Neural cell (in vitro differentiated cells): ENCODE measurements at regions not wholly inside any gene's neighbourhood (a gene's known extent, or its start where the extent isn't known, plus 50 kb on each side); places are given as distances from the start of the nearest gene placed in this dataset.

Experiments used
- H2AFZ ChIP-seq: fragments of 200-600, 300-800 bp; sonication (generic), shearing (Covaris generic); 2 replicates; pipeline ENCODE4 v1.6.0; 2014; ENCODE audit warnings: low read depth, mild to moderate bottlenecking, antibody characterized with exemption, low read length, moderate library complexity
- H3F3A ChIP-seq: fragments of 200-600 bp; shearing (Covaris generic); 2 replicates; pipeline ENCODE4 v1.6.1; 2016; ENCODE audit warnings: mild to moderate bottlenecking, moderate library complexity, mixed read lengths, antibody characterized with exemption, low read length; ENCODE audit not compliant: insufficient read depth, poor library complexity, severe bottlenecking
- H3K27ac ChIP-seq: fragments of 200-600, 300-800 bp; sonication (generic), shearing (Covaris generic); 2 replicates; pipeline ENCODE4 v1.5.1; 2014; ENCODE audit warnings: mild to moderate bottlenecking, low read length, moderate library complexity
- H3K27me3 ChIP-seq: fragments of 300-800, 200-600 bp; sonication (generic), shearing (Covaris generic); 2 replicates; pipeline ENCODE4 v1.6.0; 2014; ENCODE audit warnings: mild to moderate bottlenecking, low read depth, low read length, moderate library complexity; ENCODE audit not compliant: insufficient read depth
- H3K36me3 ChIP-seq: fragments of 300-800, 200-600 bp; sonication (generic), shearing (Covaris generic); 2 replicates; pipeline ENCODE4 v1.5.1; 2014; ENCODE audit warnings: mild to moderate bottlenecking, antibody characterized with exemption, low read length, moderate library complexity; ENCODE audit not compliant: insufficient read depth
- H3K4me2 ChIP-seq: fragments of 300-800, 200-600 bp; sonication (generic), shearing (Covaris generic); 2 replicates; pipeline ENCODE4 v1.6.0; 2014; ENCODE audit warnings: mild to moderate bottlenecking, low read length
- H3K4me3 ChIP-seq: fragments of 300-800, 200-600 bp; sonication (generic), shearing (Covaris generic); 2 replicates; pipeline ENCODE4 v1.5.1; 2014; ENCODE audit warnings: mild to moderate bottlenecking, low read length, moderate library complexity
- H3K79me2 ChIP-seq: fragments of 200-600 bp; shearing (Covaris generic); replicated peaks from 2 replicates; pipeline ENCODE4 v1.6.0; 2014; ENCODE audit warnings: mild to moderate bottlenecking, low read length, moderate library complexity; ENCODE audit not compliant: insufficient read depth
- H3K9ac ChIP-seq: fragments of 300-800, 200-600 bp; sonication (generic), shearing (Covaris generic); 2 replicates; pipeline ENCODE4 v1.6.1; 2016; ENCODE audit warnings: mild to moderate bottlenecking, low read length, mixed read lengths
- H3K9me2 ChIP-seq: fragments of 200-600 bp; shearing (Covaris generic); 2 replicates; pipeline ENCODE4 v1.6.1; 2016; ENCODE audit warnings: mild to moderate bottlenecking, low read length, mixed read lengths; ENCODE audit not compliant: insufficient read depth
- H3K9me3 ChIP-seq: fragments of 200-600, 300-800 bp; sonication (generic), shearing (Covaris generic); 2 replicates; pipeline ENCODE4 v1.6.1; 2016; ENCODE audit warnings: mild to moderate bottlenecking, mixed run types, low read length, moderate library complexity, mixed read lengths
- H4K20me1 ChIP-seq: fragments of 200-600 bp; shearing (Covaris generic); 2 replicates; pipeline ENCODE4 v1.6.1; 2016; ENCODE audit warnings: mild to moderate bottlenecking, mixed run types; ENCODE audit not compliant: insufficient read depth
- CTCF ChIP-seq: fragments of 450-650 bp; IDR thresholded peaks from 2 replicates; pipeline ENCODE4 v1.5.1; 2014; ENCODE audit warnings: antibody characterized with exemption, mild to moderate bottlenecking, moderate library complexity; ENCODE audit not compliant: poor library complexity, severe bottlenecking
- EP300 ChIP-seq: fragments of 450-650 bp; conservative IDR thresholded peaks from 2 replicates; pipeline ENCODE4 v1.6.1; 2014; ENCODE audit warnings: antibody characterized with exemption, mild to moderate bottlenecking, moderate library complexity; ENCODE audit not compliant: poor library complexity, severe bottlenecking
- EZH2 ChIP-seq: fragments of 200-600, 300-800 bp; shearing (Covaris generic), sonication (generic); IDR thresholded peaks from 2 replicates; pipeline ENCODE4 v1.6.1; 2014; ENCODE audit warnings: antibody characterized with exemption, low read length, borderline replicate concordance, mild to moderate bottlenecking; ENCODE audit not compliant: insufficient read depth, poor library complexity, severe bottlenecking
- MXI1 ChIP-seq: fragments of 450-650 bp; conservative IDR thresholded peaks from 2 replicates; pipeline ENCODE4 v1.6.1; 2014; ENCODE audit warnings: antibody characterized with exemption, mild to moderate bottlenecking; ENCODE audit not compliant: poor library complexity, severe bottlenecking
- POLR2AphosphoS5 ChIP-seq: IDR thresholded peaks from 2 replicates; pipeline ENCODE4 v1.6.1; 2012
- RAD21 ChIP-seq: fragments of 450-650 bp; conservative IDR thresholded peaks from 2 replicates; pipeline ENCODE4 v1.6.1; 2014; ENCODE audit warnings: antibody characterized with exemption, mild to moderate bottlenecking, moderate library complexity
- REST ChIP-seq: IDR thresholded peaks from 2 replicates; pipeline ENCODE4 v1.6.1; 2012; ENCODE audit warnings: borderline replicate concordance
- SMC3 ChIP-seq: fragments of 450-650 bp; conservative IDR thresholded peaks from 2 replicates; pipeline ENCODE4 v1.6.1; 2014; ENCODE audit warnings: antibody characterized with exemption, mild to moderate bottlenecking, moderate library complexity; ENCODE audit not compliant: poor library complexity
- TAF1 ChIP-seq: IDR thresholded peaks from 2 replicates; pipeline ENCODE4 v1.6.1; 2012; ENCODE audit warnings: low read depth

- Histone ChIP-seq H4K20me1 (no peaks in the 10 kb centered on the region), H3K79me2 (no peaks in the 10 kb centered on the region), H3K4me3 (no peak overlapping the region), H3K9me3 (no peaks in the 10 kb centered on the region), H3K9me2 (no peaks in the 10 kb centered on the region), H3K27ac (no peak overlapping the region), H3K36me3 (no peaks in the 10 kb centered on the region), H3F3A (no peaks in the 10 kb centered on the region), H3K9ac (no peak overlapping the region), H3K4me2 (no peak overlapping the region), H3K27me3 (no peaks in the 10 kb centered on the region), H2AFZ (no peak overlapping the region)
- TF ChIP-seq RAD21: no peak
- no peak for TF ChIP-seq POLR2AphosphoS5
- no peak for TF ChIP-seq EZH2
- TF ChIP-seq EP300: no peak
- no peak for TF ChIP-seq MXI1
- TF ChIP-seq CTCF: no peak
- no peak for TF ChIP-seq REST
- no peak for TF ChIP-seq SMC3
- TF ChIP-seq TAF1: no peak
Measured at GRCh38 chr1:56355918-56356317, 223.4 kb downstream of the PLPP3 start.

- Histone ChIP-seq H2AFZ (no peak overlapping the region), H3K9me3 (no peaks in the 10 kb centered on the region), H3K9ac (no peak overlapping the region), H3K79me2 (no peaks in the 10 kb centered on the region), H3K9me2 (no peaks in the 10 kb centered on the region), H3K4me2 (no peak overlapping the region), H3K27me3 (no peaks in the 10 kb centered on the region), H3K4me3 (no peak overlapping the region), H3K36me3 (no peaks in the 10 kb centered on the region), H3K27ac (no peak overlapping the region), H3F3A (no peaks in the 10 kb centered on the region), H4K20me1 (no peaks in the 10 kb centered on the region)
- no peak for TF ChIP-seq SMC3
- TF ChIP-seq MXI1: no peak
- TF ChIP-seq REST: no peak
- TF ChIP-seq EZH2: no peak
- no peak for TF ChIP-seq EP300
- no peak for TF ChIP-seq CTCF
- no peak for TF ChIP-seq POLR2AphosphoS5
- no peak for TF ChIP-seq TAF1
- no peak for TF ChIP-seq RAD21
Measured at GRCh38 chr1:56355422-56355821, 223.9 kb downstream of the PLPP3 start.
